DLD1 (cell line): ENCODE measurements at regions not wholly inside any gene's neighbourhood (a gene's known extent, or its start where the extent isn't known, plus 50 kb on each side); places are given as distances from the start of the nearest gene placed in this dataset.
"Not testable (repeated sequence)": the region's sequence is repeated elsewhere in the genome, so short reads cannot be mapped to it uniquely, and the experiment has no call there.

Source experiments
- in situ Hi-C: cut with HindIII; loops from 2 replicates; pipeline ENCODE4 v1.10.0; 2017; ENCODE audit warnings: low sequenced_read_pairs

DNA sequence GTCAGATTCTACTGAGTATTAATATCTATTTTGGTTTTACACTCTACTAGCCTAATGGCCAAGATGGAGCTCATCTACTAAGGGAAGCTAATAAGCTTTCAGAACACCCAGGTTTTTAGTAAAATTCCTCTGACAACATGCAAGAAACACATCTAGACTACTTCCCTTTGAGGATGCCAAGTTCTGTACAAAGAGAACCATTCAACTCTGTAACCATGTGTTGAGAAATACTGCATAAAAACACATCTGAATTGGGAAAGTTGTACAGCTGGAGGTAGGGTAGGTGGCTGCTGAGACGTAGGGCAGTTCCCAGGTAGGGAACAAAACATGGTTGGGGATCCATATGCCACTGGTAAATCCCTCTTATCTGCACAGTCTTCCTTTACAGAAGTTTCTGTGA, 66.2 kb downstream of the SC5D start:
- in situ Hi-C loops: loop anchor here (5.0 kb wide), 1 partner anchor 36 kb away; no protein-coding TSS in a partner anchor

DNA sequence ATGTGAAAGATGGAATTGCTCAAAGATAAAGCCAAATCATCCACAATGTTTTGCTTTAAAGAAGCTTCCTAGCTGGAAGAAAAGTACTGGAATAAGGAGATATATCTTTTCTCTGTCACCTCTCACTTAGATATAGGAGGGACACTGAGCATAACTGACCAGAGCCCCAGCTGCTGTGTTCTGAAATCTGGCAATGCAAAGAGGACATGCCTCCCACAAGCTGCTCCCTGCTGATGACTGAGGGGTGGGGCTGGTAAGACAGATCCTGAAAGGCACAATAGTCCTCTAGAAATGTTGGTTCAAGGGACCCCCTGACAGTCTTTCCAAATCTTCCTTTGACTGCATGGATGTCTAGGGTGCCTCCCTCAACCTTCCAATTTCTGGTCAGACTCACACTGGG, 67.0 kb downstream of the SC5D start:
- in situ Hi-C loops: loop anchor here (5.0 kb wide), 1 partner anchor 37 kb away; no protein-coding TSS in a partner anchor

DNA sequence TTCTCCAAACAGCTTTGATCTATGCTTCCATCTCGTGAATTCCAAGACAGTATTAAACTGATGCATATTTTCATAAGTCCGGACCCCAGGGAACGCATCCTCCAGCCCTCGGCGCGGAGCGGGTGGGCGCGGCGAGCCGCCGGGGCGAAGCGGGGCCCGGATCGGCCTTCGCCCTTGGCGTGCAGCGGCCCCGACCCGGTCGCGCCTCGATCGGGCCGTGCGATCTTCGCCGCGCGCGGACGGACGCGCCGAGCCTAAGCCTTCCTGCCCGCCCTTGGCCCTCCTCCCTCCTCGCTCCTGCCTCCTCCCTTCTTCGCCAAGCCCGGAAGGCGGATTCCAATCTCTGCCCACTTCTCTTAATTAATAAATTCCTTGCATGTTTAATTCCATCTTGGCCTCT, 70.4 kb downstream of the SC5D start:
- in situ Hi-C loops: not testable (repeated sequence)

DNA sequence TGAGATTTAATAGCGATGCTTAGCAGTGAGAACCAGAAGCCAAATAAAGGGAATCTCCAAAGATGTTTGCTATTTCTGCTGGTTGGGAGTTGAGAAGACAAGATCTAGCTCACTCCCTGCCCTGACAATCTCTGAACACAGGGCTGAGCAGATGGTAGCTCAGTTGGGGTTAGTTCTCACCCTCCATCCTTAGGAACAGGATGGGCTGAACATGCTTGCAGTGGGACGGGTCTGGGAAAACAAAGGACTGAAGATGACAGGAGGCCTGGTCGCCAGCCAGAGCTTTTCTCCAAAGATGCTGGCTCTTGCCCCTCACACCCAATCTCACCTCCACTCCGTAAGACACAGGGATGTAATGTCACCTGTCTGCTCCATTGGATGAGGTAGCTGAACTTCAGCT, 72.7 kb downstream of the SC5D start:
- in situ Hi-C loops: no loop called here

DNA sequence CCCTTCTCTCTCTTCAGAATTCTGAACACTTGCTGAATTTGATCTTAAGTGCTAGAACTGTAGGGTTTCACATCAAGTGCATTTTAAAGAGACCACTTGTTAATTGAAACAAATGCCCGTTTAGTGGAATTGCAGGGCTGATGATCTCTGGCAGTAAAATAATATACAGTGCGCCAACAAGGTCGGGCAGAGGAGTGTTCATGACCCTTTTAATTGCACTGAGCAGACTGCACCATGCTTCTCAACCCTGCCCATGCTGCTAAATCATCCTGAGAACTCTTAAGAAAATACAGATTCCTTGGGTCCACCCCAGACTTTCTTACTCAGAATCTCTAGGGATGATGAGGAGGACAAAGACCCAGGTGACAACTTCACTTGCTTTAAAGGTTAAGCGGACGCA, 73.5 kb downstream of the SC5D start:
- in situ Hi-C loops: no loop called here

DNA sequence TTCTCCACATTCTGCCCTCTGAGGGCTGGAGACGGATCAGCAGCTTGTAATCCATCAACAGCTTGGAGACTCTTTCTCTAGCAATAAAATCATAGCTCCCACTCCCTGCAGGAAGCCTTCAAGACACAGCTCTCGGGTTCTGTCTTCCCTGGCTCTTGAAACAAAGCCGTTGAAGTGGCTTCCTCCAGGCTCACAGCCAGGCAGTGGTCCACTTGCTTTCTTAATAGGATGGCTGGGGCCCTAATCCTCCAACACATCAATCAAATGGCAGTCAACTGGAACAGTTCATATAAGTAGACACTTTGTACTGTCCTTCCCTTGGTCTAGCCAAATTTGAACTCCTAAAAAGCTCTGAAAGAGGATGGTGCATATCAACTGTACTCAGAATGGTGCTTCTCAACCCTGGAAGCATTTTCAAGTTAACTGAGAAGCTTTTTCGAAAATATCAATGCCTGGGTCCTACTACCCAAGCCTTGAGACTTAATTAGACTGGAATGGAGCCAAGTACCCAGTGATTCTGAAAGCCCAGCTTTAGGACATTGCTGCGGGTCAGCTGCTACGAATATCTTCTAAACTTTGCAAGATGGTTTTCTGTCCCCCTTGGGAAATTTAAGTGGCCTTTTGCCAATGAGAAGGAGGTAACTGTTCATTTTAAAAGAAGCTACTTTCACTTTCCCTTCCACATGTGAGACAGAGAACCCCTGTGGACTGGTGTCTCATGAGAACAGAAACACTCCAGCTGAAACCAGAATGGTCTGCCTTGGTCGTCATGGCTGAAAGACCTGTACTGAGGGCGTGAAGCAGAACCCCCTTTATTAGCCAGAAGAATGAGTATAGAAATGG, 74.7 kb downstream of the SC5D start:
- in situ Hi-C loops: no loop called here

DNA sequence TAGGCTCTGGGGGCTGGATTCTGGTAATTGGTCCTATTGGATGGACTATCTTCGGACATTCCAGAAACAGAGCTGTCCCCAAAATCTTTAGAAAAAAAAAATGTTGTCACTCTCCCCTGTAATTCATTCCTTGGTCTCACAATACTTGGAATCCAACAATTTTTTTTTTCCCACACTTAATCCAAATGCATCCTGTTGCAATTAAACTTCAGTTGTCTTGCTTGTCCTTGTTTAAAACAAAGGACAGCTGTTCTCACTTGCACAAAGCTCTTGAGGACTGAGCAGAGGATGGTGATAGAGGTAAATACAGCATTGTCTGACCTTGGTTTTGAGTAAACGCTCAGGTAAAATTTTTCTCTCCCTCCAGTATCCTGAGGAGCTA, 75.3 kb downstream of the SC5D start:
- in situ Hi-C loops: no loop called here

DNA sequence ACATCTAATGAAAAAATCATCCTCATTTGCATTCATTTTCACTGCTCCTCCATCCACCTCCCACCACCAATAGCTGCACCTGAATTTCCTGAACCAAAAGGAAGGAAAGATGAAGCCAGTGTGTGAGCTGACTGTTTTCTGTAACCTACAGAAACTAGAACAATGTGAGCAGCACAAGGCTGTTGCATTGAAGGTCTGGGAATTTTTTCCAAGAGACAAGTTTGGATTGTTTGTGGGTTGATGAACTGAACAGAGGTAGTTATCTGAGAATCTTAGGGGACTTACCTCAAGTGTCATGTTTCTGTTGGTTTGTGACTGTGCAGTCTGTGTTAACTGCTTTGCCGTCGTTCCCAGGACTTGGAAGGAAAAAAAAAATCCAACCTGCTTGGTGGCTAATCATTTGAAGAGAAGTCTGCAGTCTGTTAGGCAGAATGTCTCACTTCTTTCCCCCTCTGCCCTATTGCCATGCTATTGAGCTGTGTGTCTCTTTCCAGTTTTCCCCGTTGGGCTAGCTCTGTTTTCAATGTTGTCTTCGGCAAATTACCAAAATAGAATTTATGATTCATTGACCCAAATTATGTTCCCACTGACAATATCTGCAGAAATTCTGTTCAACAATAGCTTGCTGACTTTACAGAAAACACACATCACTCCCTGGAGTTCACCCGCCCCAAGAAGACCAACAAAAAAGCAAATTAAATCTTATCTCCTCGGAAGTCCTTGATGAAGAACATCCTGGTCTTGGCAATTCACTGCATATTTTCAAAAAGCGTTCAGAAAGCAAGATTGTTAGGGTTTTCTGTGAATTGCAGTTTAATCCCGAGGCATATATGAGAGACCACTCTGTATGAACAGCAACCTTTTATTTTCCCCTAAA, 76.0 kb downstream of the SC5D start:
- in situ Hi-C loops: no loop called here

DNA sequence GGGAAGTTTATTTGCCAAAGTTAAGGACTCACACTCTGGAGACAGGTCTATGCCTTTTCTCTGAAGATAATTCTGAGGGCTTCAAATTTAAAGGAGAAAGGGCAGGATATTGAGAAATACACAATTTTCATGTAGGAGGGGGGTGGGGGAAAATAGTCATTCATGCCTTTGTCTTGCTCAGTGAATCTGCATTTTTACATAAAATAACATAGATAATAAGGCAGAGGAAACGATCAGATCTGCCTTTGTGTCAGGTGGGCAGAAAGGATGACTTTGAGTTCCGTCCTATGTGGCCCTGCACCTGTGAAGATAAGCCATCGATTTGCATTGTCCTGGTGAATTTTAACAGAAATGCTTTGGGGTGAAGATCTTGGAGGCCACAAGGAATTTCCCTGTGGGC, 76.8 kb downstream of the SC5D start:
- in situ Hi-C loops: no loop called here

DNA sequence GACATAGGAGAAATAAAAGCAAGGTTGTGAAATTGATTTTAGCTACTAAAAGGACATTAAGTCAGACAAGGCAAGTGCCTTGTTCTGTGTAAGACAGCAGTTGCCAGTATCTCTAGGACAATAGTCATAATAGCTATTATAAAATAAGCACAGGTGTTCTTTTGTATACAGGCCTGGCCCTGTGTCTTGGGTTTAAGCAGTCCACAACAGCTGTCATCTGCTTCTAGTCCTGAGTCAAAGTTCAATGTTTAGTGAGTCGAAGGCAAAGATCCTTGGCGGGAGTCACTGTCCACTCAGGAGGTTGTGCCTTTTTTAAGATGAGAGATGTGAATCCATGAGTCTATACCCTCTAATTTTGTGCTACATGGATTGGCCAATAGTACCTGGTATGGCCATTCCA, 79.5 kb downstream of the SC5D start:
- in situ Hi-C loops: no loop called here

DNA sequence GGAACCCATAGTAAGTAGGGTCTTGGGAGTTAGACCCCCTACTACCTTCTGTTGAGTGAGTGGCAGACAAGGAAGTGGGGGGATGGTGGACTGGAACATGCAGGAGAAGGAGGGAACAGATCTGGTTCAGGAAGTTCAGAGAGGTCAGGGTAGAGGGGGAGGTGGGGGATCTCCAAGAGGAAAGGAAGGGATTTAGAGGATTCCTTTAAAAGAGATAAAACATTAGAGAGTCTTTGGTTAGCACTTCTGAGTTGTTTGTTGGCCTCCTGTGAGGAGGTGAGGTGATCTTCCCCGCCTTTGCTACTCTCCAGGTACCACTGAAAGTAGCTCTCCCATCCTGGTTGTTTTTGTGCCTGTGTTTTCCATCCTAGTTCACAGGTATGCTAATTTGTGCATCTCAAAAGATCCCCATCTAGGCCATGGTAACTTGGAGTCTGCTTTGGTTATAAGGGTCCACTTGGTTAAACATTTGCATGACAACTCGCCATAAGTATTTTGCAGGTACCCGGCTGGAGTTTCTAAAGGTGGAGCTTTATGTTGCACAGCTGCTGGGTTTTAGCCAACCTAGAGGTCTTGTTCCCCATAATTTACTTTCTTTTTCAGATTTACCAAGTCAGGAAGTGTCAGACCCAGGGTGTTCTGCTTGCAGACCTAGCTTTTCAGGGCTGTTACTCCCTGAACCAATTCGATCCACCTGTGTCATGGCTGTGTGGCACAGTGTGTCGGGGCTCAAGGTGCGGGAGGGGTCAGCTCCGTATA, 79.3 kb upstream of the SORL1 start:
- in situ Hi-C loops: no loop called here

DNA sequence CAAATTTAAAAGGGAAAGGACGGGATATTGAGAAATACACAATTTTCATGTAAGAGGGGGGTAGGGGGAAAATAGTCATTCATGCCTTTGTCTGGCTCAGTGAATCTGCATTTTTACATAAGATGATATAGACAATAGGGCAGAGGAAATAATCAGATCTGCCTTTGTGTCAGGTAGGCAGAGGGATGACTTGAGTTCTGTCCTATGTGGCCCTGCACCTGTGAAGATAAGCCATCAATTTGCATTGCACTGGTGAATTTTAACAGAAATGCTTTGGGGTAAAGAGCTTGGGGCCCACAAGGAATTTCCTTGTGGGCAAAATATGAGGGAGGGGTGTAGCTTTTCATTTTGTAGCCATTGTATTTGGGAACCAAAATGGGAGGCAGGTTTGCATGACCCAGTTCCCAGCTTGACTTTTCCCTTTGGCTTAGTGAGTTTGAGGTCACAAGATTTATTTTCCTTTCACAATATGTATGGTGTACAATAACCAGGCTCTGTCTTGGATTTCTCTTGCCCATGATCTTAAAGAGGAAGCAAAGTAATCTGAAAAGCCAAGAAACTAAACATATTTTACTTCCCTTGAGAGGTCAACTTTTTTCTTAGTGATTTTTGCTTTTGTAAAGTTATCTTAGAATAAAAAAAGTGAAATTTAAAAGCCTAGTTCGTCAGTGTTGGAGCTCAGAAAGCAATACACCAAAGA, 77.7 kb upstream of the SORL1 start:
- in situ Hi-C loops: no loop called here

DNA sequence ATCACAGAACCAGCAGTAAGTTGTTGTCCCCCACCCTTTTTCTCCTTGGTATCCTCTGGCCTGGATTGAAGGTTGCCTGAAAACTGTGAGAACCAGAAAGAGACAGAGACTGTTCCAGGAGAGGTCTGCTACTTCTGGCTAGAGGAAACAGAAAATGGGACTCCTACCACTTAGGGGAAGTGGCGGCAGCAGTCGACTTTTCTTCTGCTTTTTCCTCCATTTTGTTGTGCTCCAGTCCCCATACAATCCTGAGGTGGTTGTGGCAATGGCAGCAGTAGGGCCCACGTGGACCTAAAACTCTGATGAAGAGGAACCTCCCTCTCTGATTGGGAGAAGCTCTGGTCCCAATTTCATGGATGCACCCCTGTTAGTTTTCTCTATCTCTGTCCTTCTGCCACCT, 76.0 kb upstream of the SORL1 start:
- in situ Hi-C loops: no loop called here

DNA sequence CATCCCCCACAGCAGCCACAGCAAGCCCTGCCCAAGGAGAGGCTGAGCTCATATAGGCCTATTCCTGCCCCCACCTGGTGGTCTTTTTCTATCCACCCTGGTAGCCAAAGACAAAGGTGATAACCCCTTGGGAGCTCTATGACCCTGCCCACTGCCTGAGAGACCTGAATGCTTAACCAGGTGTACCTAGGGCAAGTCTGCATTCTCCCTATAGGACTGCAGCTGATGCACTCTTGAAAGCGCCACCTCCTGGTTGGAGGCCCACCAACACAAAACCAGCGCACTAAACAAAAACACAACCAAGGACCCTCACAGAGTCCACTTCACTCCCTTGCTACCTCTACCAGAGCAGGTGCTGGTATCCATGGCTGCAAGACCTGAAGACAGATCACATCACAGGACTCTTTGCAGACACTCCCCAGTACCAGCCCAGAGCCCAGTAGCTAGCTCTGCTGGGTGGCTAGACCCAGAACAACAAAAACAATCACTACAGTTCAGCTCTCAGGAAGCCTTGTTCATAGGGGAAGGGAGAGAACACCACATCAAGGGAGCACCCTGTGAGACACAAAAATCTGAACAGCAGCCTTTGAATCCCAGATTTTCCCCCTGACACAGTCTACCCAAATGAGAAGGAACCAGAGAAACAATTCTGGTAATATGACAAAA, 72.8 kb upstream of the SORL1 start:
- in situ Hi-C loops: not testable (repeated sequence)

DNA sequence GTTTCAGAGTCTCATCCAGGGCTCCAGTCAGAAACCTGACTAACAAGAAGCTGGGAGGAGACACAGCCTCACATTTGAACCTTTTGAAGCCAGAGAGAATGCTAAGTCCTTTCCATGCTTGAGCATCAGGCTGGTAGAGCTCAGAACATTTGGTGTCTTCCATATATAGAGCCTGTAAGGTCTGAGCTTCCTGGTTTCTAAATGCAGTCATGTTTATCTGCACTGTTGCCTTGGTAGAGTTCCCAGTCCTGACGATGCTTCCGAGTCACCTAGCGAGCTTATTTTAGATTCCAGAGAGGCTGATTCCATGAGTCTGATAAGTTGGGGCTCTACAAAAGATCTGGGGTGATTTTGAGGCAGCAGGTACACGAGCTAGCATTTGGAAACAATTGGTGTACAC, 68.4 kb upstream of the SORL1 start:
- in situ Hi-C loops: no loop called here

DNA sequence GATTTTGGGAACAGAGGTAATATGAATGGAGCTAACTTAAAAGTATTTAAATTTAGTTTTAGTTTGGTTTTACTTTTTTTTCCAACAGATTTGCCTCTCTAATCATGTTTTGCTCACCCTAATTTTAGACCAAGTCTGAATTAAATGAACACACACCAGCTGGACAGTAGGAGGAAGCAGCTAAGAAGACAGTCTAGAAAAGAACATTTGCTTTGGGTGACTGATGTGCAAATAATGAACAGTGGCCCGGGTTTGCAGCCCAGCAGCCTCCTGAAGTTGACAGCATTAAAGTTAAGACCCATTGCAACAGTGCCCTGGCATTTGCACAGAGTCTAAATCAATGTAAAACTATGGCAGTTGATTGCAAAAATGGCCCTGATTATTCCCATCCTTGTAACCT, 66.4 kb upstream of the SORL1 start:
- in situ Hi-C loops: no loop called here
